Right atrium auricular region (tissue), 2 donors: ENCODE measurements at regions not wholly inside any gene's neighbourhood (a gene's known extent, or its start where the extent isn't known, plus 50 kb on each side); places are given as distances from the start of the nearest gene placed in this dataset.

Source experiments
- DNase-seq: peaks from one replicate; pipeline ENCODE4 v3.0.0-alpha.2; 2019; ENCODE audit warnings: low spot score
- H3K27ac ChIP-seq, 2 donors: fragments of 200-600 bp; sonication (generic); 1 replicate in 1 of 2; 2 replicates in 1 of 2; pipeline ENCODE4 v1.5.1; 2016 to 2019
- H3K27me3 ChIP-seq, 2 donors: fragments of 200-600 bp; sonication (generic); one replicate each; pipeline versions ENCODE4 v1.5.1 to v1.6.0; 2017 to 2019
- H3K36me3 ChIP-seq: fragments of 200-600 bp; sonication (generic); one replicate; pipeline ENCODE4 v1.5.1; 2016
- H3K4me1 ChIP-seq, 2 donors: fragments of 200-600 bp; sonication (generic); one replicate each; pipeline versions ENCODE4 v1.5.1 to v1.6.0; 2017 to 2019
- H3K4me3 ChIP-seq, 2 donors: fragments of 200-600 bp; sonication (generic); 1 replicate in 1 of 2; 2 replicates in 1 of 2; pipeline ENCODE4 v1.5.1; 2017 to 2019; ENCODE audit warnings: mild to moderate bottlenecking in 1 of 2, moderate library complexity in 1 of 2
- H3K9me3 ChIP-seq, 2 donors: fragments of 200-600 bp; sonication (generic); one replicate each; pipeline ENCODE4 v1.5.1; 2019
- CTCF ChIP-seq, 2 donors: fragments of 200-600 bp; sonication (generic); IDR thresholded peaks; one replicate each; pipeline ENCODE4 v1.5.1; 2019; ENCODE audit warnings: antibody characterized with exemption in 2 of 2

GRCh38 chr3:27885641-27886040, 163.5 kb upstream of the EOMES start:
- Histone ChIP-seq H3K36me3 (no peaks in the 10 kb centered on the region), H3K4me3 (no peak overlapping the region), H3K9me3 (no peaks in the 10 kb centered on the region), H3K27me3 (no peaks in the 10 kb centered on the region), H3K4me1 (no peaks in the 10 kb centered on the region), H3K27ac (no peak overlapping the region)
- no peak for TF ChIP-seq CTCF (IDR thresholded peaks at IDR 0.05)
- no peak for DNase-seq

- Histone ChIP-seq H3K4me3 (no peak overlapping the region), H3K4me1 (no peaks in the 10 kb centered on the region), H3K36me3 (no peaks in the 10 kb centered on the region), H3K27me3 (no peaks in the 10 kb centered on the region), H3K9me3 (peaks cover 0 to 14% of the 10 kb centered on the region in 2 donors), H3K27ac (no peak overlapping the region)
- DNase-seq: no peak
- no peak for TF ChIP-seq CTCF (IDR thresholded peaks at IDR 0.05)
Measured at GRCh38 chr3:27888562-27888961, 166.4 kb upstream of the EOMES start.

- Histone ChIP-seq H3K27ac (no peak overlapping the region), H3K4me3 (no peak overlapping the region), H3K4me1 (no peaks in the 10 kb centered on the region), H3K27me3 (no peaks in the 10 kb centered on the region), H3K9me3 (peaks cover 0 to 24% of the 10 kb centered on the region in 2 donors), H3K36me3 (no peaks in the 10 kb centered on the region)
- no peak for DNase-seq
- TF ChIP-seq CTCF (IDR thresholded peaks at IDR 0.05): no peak
Measured at GRCh38 chr3:27889745-27890144, 167.6 kb upstream of the EOMES start.

- no peak for TF ChIP-seq CTCF (IDR thresholded peaks at IDR 0.05)
- Histone ChIP-seq H3K4me1 (no peaks in the 10 kb centered on the region), H3K36me3 (no peaks in the 10 kb centered on the region), H3K27ac (no peak overlapping the region), H3K27me3 (no peaks in the 10 kb centered on the region), H3K4me3 (no peak overlapping the region), H3K9me3 (no peaks in the 10 kb centered on the region)
- no peak for DNase-seq
Measured at GRCh38 chr3:27900316-27900715, 178.2 kb upstream of the EOMES start.

- Histone ChIP-seq H3K27me3 (no peaks in the 10 kb centered on the region), H3K36me3 (no peaks in the 10 kb centered on the region), H3K4me1 (no peaks in the 10 kb centered on the region), H3K4me3 (no peak overlapping the region), H3K27ac (no peak overlapping the region), H3K9me3 (no peaks in the 10 kb centered on the region)
- TF ChIP-seq CTCF (IDR thresholded peaks at IDR 0.05): no peak
- no peak for DNase-seq
Measured at GRCh38 chr3:27903446-27903845, 181.3 kb upstream of the EOMES start.

GRCh38 chr3:27905625-27906024, 183.5 kb upstream of the EOMES start:
- DNase-seq: no peak
- no peaks in the 10 kb centered on the region for H3K27me3 ChIP-seq
- no peaks in the 10 kb centered on the region for H3K9me3 ChIP-seq
- no peaks in the 10 kb centered on the region for H3K4me1 ChIP-seq
- no peak overlapping the region for H3K4me3 ChIP-seq
- H3K27ac ChIP-seq: no peak overlapping the region
- no peak for TF ChIP-seq CTCF (IDR thresholded peaks at IDR 0.05)
- H3K36me3 ChIP-seq: no peaks in the 10 kb centered on the region
